K562 (cell line): ENCODE measurements at regions not wholly inside any gene's neighbourhood (a gene's known extent, or its start where the extent isn't known, plus 50 kb on each side); places are given as distances from the start of the nearest gene placed in this dataset.

Experiments used
- BCOR ChIP-seq: fragments of 450-650 bp; IDR thresholded peaks from 2 replicates; pipeline ENCODE4 v1.6.1; 2016
- EP300 ChIP-seq: IDR thresholded peaks from 2 replicates; pipeline ENCODE4 v1.6.1; 2012; ENCODE audit warnings: low read length, improper control_type of control experiment
- EZH2 ChIP-seq: IDR thresholded peaks from 2 replicates; pipeline ENCODE4 v1.6.1; 2012; ENCODE audit warnings: low read depth, mild to moderate bottlenecking, inconsistent platforms, low read length, borderline replicate concordance
- RNF2 ChIP-seq: sonication (generic); IDR thresholded peaks from 2 replicates; pipeline ENCODE4 v1.6.1; 2016
- ZNF347 ChIP-seq: fragments of 450-650 bp; formaldehyde crosslinking; IDR thresholded peaks from 2 replicates; pipeline ENCODE4 v1.4.0; 2020; ENCODE audit warnings: low read depth, mild to moderate bottlenecking, moderate library complexity
- TF ChIP-seq, protein P1 (sequence below): sonication (generic); formaldehyde crosslinking; IDR thresholded peaks from 2 replicates; pipeline ENCODE4 v1.8.1; 2022; ENCODE audit warnings: missing genetic modification reagents
- TF ChIP-seq, protein P2 (sequence below): sonication (generic); formaldehyde crosslinking; IDR thresholded peaks from 2 replicates; pipeline ENCODE4 v1.8.0; 2022; ENCODE audit warnings: mild to moderate bottlenecking, low read depth, missing genetic modification reagents

GRCh38 chr21:41676198-41676597 lies 90.7 kb downstream of the RIPK4 start:
- TF ChIP-seq, protein P1, sequence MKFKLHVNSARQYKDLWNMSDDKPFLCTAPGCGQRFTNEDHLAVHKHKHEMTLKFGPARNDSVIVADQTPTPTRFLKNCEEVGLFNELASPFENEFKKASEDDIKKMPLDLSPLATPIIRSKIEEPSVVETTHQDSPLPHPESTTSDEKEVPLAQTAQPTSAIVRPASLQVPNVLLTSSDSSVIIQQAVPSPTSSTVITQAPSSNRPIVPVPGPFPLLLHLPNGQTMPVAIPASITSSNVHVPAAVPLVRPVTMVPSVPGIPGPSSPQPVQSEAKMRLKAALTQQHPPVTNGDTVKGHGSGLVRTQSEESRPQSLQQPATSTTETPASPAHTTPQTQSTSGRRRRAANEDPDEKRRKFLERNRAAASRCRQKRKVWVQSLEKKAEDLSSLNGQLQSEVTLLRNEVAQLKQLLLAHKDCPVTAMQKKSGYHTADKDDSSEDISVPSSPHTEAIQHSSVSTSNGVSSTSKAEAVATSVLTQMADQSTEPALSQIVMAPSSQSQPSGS (CRISPR knock-in tag), result no peak
- TF ChIP-seq ZNF347 (CRISPR knock-in tag) (no peak), EZH2 (no peak), RNF2 (no peak), BCOR (no peak), EP300 (no peak)
- TF ChIP-seq, protein P2, sequence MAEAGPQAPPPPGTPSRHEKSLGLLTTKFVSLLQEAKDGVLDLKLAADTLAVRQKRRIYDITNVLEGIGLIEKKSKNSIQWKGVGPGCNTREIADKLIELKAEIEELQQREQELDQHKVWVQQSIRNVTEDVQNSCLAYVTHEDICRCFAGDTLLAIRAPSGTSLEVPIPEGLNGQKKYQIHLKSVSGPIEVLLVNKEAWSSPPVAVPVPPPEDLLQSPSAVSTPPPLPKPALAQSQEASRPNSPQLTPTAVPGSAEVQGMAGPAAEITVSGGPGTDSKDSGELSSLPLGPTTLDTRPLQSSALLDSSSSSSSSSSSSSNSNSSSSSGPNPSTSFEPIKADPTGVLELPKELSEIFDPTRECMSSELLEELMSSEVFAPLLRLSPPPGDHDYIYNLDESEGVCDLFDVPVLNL (CRISPR knock-in tag), result no peak
